CD14-positive monocyte (primary cell): ENCODE measurements at regions not wholly inside any gene's neighbourhood (a gene's known extent, or its start where the extent isn't known, plus 50 kb on each side); places are given as distances from the start of the nearest gene placed in this dataset.

Experiments used
- DNase-seq, 3 donors: peaks; one replicate each; pipeline ENCODE4 v3.0.0-alpha.2; 2011 to 2022
- H2AFZ ChIP-seq: 2 replicates; pipeline ENCODE4 v1.6.0; 2012; ENCODE audit warnings: mild to moderate bottlenecking, low read depth, low read length, inconsistent platforms; ENCODE audit not compliant: insufficient read depth, poor library complexity, severe bottlenecking
- H3K27ac ChIP-seq, 2 donors: 1 replicate in 1 of 2; 2 replicates in 1 of 2; pipeline ENCODE4 v1.5.1; 2012 to 2013; ENCODE audit warnings: low read length in 2 of 2, control low read depth in 1 of 2, inconsistent platforms in 1 of 2, low read depth in 1 of 2, mild to moderate bottlenecking in 1 of 2
- H3K27me3 ChIP-seq, 2 donors: one replicate each; pipeline versions ENCODE4 v1.6.0 to v1.6.1; 2011 to 2013; ENCODE audit warnings: low read length in 2 of 2; ENCODE audit not compliant: control insufficient read depth in 2 of 2, insufficient read depth in 2 of 2
- H3K36me3 ChIP-seq, 2 donors: replicated peaks in 1 of 2; 1 replicate in 1 of 2; 2 replicates in 1 of 2; pipeline versions ENCODE4 v1.5.1 to v1.6.1; 2012 to 2013; ENCODE audit warnings: low read length in 2 of 2, control low read depth in 1 of 2, inconsistent platforms in 1 of 2, mild to moderate bottlenecking in 1 of 2; ENCODE audit not compliant: insufficient read depth in 2 of 2, control insufficient read depth in 1 of 2
- H3K4me1 ChIP-seq, 2 donors: 1 replicate in 1 of 2; 2 replicates in 1 of 2; pipeline versions ENCODE4 v1.5.1 to v1.6.1; 2012 to 2013; ENCODE audit warnings: low read length in 2 of 2, control low read depth in 1 of 2, inconsistent platforms in 1 of 2, mild to moderate bottlenecking in 1 of 2, moderate library complexity in 1 of 2; ENCODE audit not compliant: insufficient read depth in 2 of 2, control insufficient read depth in 1 of 2
- H3K4me2 ChIP-seq: replicated peaks from 2 replicates; pipeline ENCODE3; 2012; ENCODE audit warnings: low read length, moderate library complexity, mild to moderate bottlenecking; ENCODE audit not compliant: poor library complexity, severe bottlenecking; ENCODE audit errors: extremely low read depth
- H3K4me3 ChIP-seq, 3 experiments: fragments of 200-600 bp in 1 of 3; sonication (generic) in 1 of 3; replicated peaks in 1 of 3; 1 replicate in 2 of 3; 2 replicates in 1 of 3; pipeline ENCODE4 v1.5.1; 2011 to 2013; ENCODE audit warnings: low read length in 3 of 3, mild to moderate bottlenecking in 3 of 3, control low read depth in 2 of 3, low read depth in 2 of 3, inconsistent platforms in 1 of 3, moderate library complexity in 1 of 3
- H3K79me2 ChIP-seq: 2 replicates; pipeline ENCODE4 v1.6.0; 2012; ENCODE audit warnings: mild to moderate bottlenecking, control low read depth, inconsistent platforms, low read length, moderate library complexity; ENCODE audit not compliant: insufficient read depth
- H3K9ac ChIP-seq: 2 replicates; pipeline ENCODE4 v1.6.0; 2017; ENCODE audit warnings: low read length, mild to moderate bottlenecking; ENCODE audit not compliant: insufficient read depth, poor library complexity, severe bottlenecking
- H3K9me3 ChIP-seq, 2 donors: replicated peaks in 1 of 2; 1 replicate in 1 of 2; 2 replicates in 1 of 2; pipeline versions ENCODE4 v1.5.1 to v1.6.1; 2012 to 2013; ENCODE audit warnings: low read length in 2 of 2, control low read depth in 1 of 2; ENCODE audit not compliant: control insufficient read depth in 1 of 2, insufficient read depth in 1 of 2
- H4K20me1 ChIP-seq: 2 replicates; pipeline ENCODE4 v1.6.0; 2012; ENCODE audit warnings: mild to moderate bottlenecking, low read length, control low read depth, moderate library complexity; ENCODE audit not compliant: insufficient read depth
- H3K27ac Mint-ChIP-seq, 7 donors: one replicate each; pipeline ENCODE4 v1.8.0; 2020; ENCODE audit warnings: mild to moderate bottlenecking in 7 of 7, mixed read lengths in 7 of 7, moderate library complexity in 6 of 7, inconsistent platforms in 2 of 7
- H3K27me3 Mint-ChIP-seq, 3 donors: one replicate each; pipeline ENCODE4 v1.8.0; 2021 to 2022; ENCODE audit warnings: low read depth in 3 of 3, mild to moderate bottlenecking in 3 of 3, mixed read lengths in 3 of 3, moderate library complexity in 3 of 3, inconsistent platforms in 1 of 3
- H3K36me3 Mint-ChIP-seq, 2 donors: one replicate each; pipeline ENCODE4 v1.8.0; 2020; ENCODE audit warnings: mixed read lengths in 2 of 2, inconsistent platforms in 1 of 2, mild to moderate bottlenecking in 1 of 2
- H3K4me1 Mint-ChIP-seq: one replicate; pipeline ENCODE4 v1.8.0; 2020; ENCODE audit warnings: mild to moderate bottlenecking, mixed read lengths
- H3K4me3 Mint-ChIP-seq, 2 donors: one replicate each; pipeline ENCODE4 v1.8.0; 2020; ENCODE audit warnings: mild to moderate bottlenecking in 2 of 2, mixed read lengths in 2 of 2, moderate library complexity in 1 of 2
- H3K9me3 Mint-ChIP-seq, 7 donors: one replicate each; pipeline ENCODE4 v1.8.0; 2020 to 2022; ENCODE audit warnings: mixed read lengths in 7 of 7, mild to moderate bottlenecking in 6 of 7, moderate library complexity in 6 of 7, inconsistent platforms in 2 of 7
- WGBS: methylation state at CpG from one replicate; pipeline ENCODE4 v1.1.5; 2013; ENCODE audit warnings: missing lambda C conversion rate; ENCODE audit not compliant: insufficient coverage; 5-methylcytosine and 5-hydroxymethylcytosine counted together
- intact Hi-C, 2 donors: fragments of 100-400 bp; cut with micrococcal nuclease; formaldehyde crosslinking; loops; one replicate each; pipeline versions ENCODE4 v1.15.0 to v1.15.1; 2023
- TF ChIP-seq, protein P1 (sequence below): fragments of 200-600 bp; IDR thresholded peaks from one replicate; pipeline ENCODE4 v1.8.0; 2022; ENCODE audit warnings: antibody characterized with exemption, mild to moderate bottlenecking

DNA sequence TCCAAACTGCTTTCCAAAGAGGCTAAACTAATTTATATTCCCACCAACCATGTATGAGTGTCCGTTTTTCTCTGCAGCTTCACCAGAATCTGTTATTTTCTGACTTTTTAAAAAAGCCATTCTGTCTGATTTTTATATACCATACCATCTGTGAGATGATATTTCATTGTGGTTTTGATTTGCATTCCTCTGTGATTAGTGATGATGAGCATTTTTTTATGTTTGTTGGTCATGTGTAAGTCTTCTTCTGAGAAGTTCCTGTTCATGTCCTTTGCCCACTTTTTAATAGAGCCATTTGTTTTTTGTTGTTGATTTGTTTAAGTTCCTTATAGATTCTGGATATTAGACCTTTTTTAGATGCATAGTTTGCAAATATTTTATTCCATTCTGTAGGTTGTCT, 179.4 kb upstream of the ALCAM start:
- Histone ChIP-seq H3K79me2 (no peaks in the 10 kb centered on the region), H3K27ac (no peak overlapping the region), H4K20me1 (no peaks in the 10 kb centered on the region), H3K27me3 (no peaks in the 10 kb centered on the region), H3K9me3 (peaks cover 0 to 6% of the 10 kb centered on the region in 2 donors), H3K9ac (no peak overlapping the region), H3K4me1 (no peaks in the 10 kb centered on the region), H3K4me2 (no peak overlapping the region), H3K36me3 (no peaks in the 10 kb centered on the region), H3K4me3 (no peak overlapping the region), H2AFZ (no peak overlapping the region)
- H3K9me3 Mint-ChIP-seq = peaks cover 0 to 15% (median 8%) of the 10 kb centered on the region in 7 donors
- TF ChIP-seq, protein P1, sequence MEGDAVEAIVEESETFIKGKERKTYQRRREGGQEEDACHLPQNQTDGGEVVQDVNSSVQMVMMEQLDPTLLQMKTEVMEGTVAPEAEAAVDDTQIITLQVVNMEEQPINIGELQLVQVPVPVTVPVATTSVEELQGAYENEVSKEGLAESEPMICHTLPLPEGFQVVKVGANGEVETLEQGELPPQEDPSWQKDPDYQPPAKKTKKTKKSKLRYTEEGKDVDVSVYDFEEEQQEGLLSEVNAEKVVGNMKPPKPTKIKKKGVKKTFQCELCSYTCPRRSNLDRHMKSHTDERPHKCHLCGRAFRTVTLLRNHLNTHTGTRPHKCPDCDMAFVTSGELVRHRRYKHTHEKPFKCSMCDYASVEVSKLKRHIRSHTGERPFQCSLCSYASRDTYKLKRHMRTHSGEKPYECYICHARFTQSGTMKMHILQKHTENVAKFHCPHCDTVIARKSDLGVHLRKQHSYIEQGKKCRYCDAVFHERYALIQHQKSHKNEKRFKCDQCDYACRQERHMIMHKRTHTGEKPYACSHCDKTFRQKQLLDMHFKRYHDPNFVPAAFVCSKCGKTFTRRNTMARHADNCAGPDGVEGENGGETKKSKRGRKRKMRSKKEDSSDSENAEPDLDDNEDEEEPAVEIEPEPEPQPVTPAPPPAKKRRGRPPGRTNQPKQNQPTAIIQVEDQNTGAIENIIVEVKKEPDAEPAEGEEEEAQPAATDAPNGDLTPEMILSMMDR = no peak
- WGBS = no CpG with 5 or more reads among the region's 1 CpG
- no peak overlapping the region for H3K27ac Mint-ChIP-seq
- no peak overlapping the region for H3K4me3 Mint-ChIP-seq
- H3K36me3 Mint-ChIP-seq = no peaks in the 10 kb centered on the region
- intact Hi-C loops = no loop called here
- H3K27me3 Mint-ChIP-seq = peaks cover 0 to 4% (median 0%) of the 10 kb centered on the region in 3 donors
- no peak for DNase-seq
- H3K4me1 Mint-ChIP-seq = no peaks in the 10 kb centered on the region

DNA sequence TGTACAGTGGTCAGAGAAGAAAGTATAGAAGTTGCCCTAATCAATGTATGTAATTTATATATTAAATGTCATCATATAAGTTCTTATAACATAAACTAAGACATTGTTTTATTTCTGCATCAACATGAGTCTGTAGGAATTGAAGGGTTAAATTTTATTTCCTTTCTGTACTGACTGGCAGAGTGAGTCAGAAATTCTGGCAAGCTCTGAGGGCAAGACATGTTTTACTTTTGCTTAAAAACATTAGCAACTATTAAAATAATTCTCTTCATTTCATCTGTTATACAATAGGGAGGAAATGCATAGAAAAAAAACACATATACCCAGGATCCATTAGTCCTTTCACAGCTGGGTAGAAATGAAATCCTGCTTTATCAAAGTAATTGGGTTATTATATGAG, 171.4 kb upstream of the ALCAM start:
- no peaks in the 10 kb centered on the region for H4K20me1 ChIP-seq
- peaks cover 0 to 11% (median 7%) of the 10 kb centered on the region in 7 donors for H3K9me3 Mint-ChIP-seq
- peaks cover 0 to 3% (median 0%) of the 10 kb centered on the region in 3 donors for H3K27me3 Mint-ChIP-seq
- H3K4me1 ChIP-seq = no peaks in the 10 kb centered on the region
- H3K4me3 ChIP-seq = no peak overlapping the region
- no peaks in the 10 kb centered on the region for H3K4me1 Mint-ChIP-seq
- peaks cover 0 to 6% of the 10 kb centered on the region in 2 donors for H3K9me3 ChIP-seq
- no peaks in the 10 kb centered on the region for H3K79me2 ChIP-seq
- H3K27me3 ChIP-seq = no peaks in the 10 kb centered on the region
- no peak for DNase-seq
- H3K4me2 ChIP-seq = no peak overlapping the region
- intact Hi-C loops = no loop called here
- TF ChIP-seq, protein P1 = no peak
- no peak overlapping the region for H3K9ac ChIP-seq
- no peak overlapping the region for H3K4me3 Mint-ChIP-seq
- no peaks in the 10 kb centered on the region for H3K36me3 ChIP-seq
- no peak overlapping the region for H3K27ac ChIP-seq
- no peaks in the 10 kb centered on the region for H3K36me3 Mint-ChIP-seq
- no peak overlapping the region for H2AFZ ChIP-seq
- no peak overlapping the region for H3K27ac Mint-ChIP-seq
